ENCODE measurements at regions not wholly inside any gene's neighbourhood (a gene's known extent, or its start where the extent isn't known, plus 50 kb on each side); places are given as distances from the start of the nearest gene placed in this dataset.

- DNase-seq (ENCODE audit: low read depth): no peak
- no peak for TF ChIP-seq CTCF (IDR thresholded peaks at IDR 0.05; ENCODE audit: insufficient read depth, low read depth, low read length, missing control alignments)
- no peak overlapping the region for H3K4me3 ChIP-seq (ENCODE audit: low read depth, low read length)
Observed at GRCh38 chr4:83890231-83890630, 354.3 kb downstream of the GPAT3 start.

GRCh38 chr4:83889802-83890201 lies 353.9 kb downstream of the GPAT3 start:
- DNase-seq (ENCODE audit: low read depth): no peak
- TF ChIP-seq CTCF (IDR thresholded peaks at IDR 0.05; ENCODE audit: insufficient read depth, low read depth, low read length, missing control alignments): no peak
- no peak overlapping the region for H3K4me3 ChIP-seq (ENCODE audit: low read depth, low read length)

- H3K4me3 ChIP-seq (ENCODE audit: low read depth, low read length): no peak overlapping the region
- TF ChIP-seq CTCF (IDR thresholded peaks at IDR 0.05; ENCODE audit: insufficient read depth, low read depth, low read length, missing control alignments): no peak
- no peak for DNase-seq (ENCODE audit: low read depth)
Observed at GRCh38 chr4:83885256-83886182, 349.6 kb downstream of the GPAT3 start.

GRCh38 chr4:83876047-83876446 lies 340.1 kb downstream of the GPAT3 start:
- no peak for TF ChIP-seq CTCF (IDR thresholded peaks at IDR 0.05; ENCODE audit: insufficient read depth, low read depth, low read length, missing control alignments)
- no peak overlapping the region for H3K4me3 ChIP-seq (ENCODE audit: low read depth, low read length)
- DNase-seq (ENCODE audit: low read depth): no peak

- H3K4me3 ChIP-seq (ENCODE audit: low read depth, low read length): no peak overlapping the region
- TF ChIP-seq CTCF (IDR thresholded peaks at IDR 0.05; ENCODE audit: insufficient read depth, low read depth, low read length, missing control alignments): no peak
- DNase-seq (ENCODE audit: low read depth): no peak
Observed at GRCh38 chr4:83875437-83875836, 339.5 kb downstream of the GPAT3 start.

- no peak overlapping the region for H3K4me3 ChIP-seq (ENCODE audit: low read depth, low read length)
- TF ChIP-seq CTCF (IDR thresholded peaks at IDR 0.05; ENCODE audit: insufficient read depth, low read depth, low read length, missing control alignments): no peak
- DNase-seq (ENCODE audit: low read depth): no peak
Observed at GRCh38 chr4:83873996-83874395, 338.1 kb downstream of the GPAT3 start.
